Thyroid gland (tissue), 4 donors: ENCODE measurements at regions not wholly inside any gene's neighbourhood (a gene's known extent, or its start where the extent isn't known, plus 50 kb on each side); places are given as distances from the start of the nearest gene placed in this dataset.

ENCODE experiments used
- DNase-seq, 2 donors: peaks; one replicate each; pipeline ENCODE4 v3.0.0-alpha.2; 2019
- H3K27ac ChIP-seq, 3 donors: fragments of 200-600 bp; sonication (generic); 1 replicate in 2 of 3; 2 replicates in 1 of 3; pipeline ENCODE4 v1.5.1; 2016 to 2019; ENCODE audit warnings: mild to moderate bottlenecking in 1 of 3, moderate library complexity in 1 of 3
- H3K27me3 ChIP-seq: fragments of 200-600 bp; sonication (generic); one replicate; pipeline ENCODE4 v1.5.1; 2019
- H3K36me3 ChIP-seq, 2 donors: fragments of 200-600 bp; sonication (generic); one replicate each; pipeline ENCODE4 v1.5.1; 2016 to 2019
- H3K4me1 ChIP-seq, 2 donors: fragments of 200-600 bp; sonication (generic); one replicate each; pipeline ENCODE4 v1.5.1; 2017 to 2019
- H3K4me3 ChIP-seq, 3 donors: fragments of 200-600 bp; sonication (generic); replicated peaks in 1 of 3; 1 replicate in 2 of 3; 2 replicates in 1 of 3; pipeline ENCODE4 v1.5.1; 2016; ENCODE audit warnings: mild to moderate bottlenecking in 1 of 3
- H3K9me3 ChIP-seq: fragments of 200-600 bp; sonication (generic); one replicate; pipeline ENCODE4 v1.5.1; 2017
- POLR2A ChIP-seq, 2 donors: fragments of 450-650 bp; IDR thresholded peaks; one replicate each; pipeline ENCODE4 v1.6.1; 2017; ENCODE audit warnings: antibody characterized with exemption in 2 of 2, mild to moderate bottlenecking in 2 of 2, moderate library complexity in 1 of 2
- WGBS, 2 donors: methylation state at CpG; one replicate each; pipeline ENCODE4 v1.1.5; 2017; 5-methylcytosine and 5-hydroxymethylcytosine counted together
- intact Hi-C: fragments of 100-400 bp; cut with DNase I; formaldehyde crosslinking; loops from one replicate; pipeline ENCODE4 v1.15.1; 2023
- TF ChIP-seq, protein P1 (sequence below), 6 experiments: fragments of 200-600 bp in 3 of 6; fragments of 450-650 bp in 3 of 6; sonication (generic) in 3 of 6; IDR thresholded peaks; one replicate each; pipeline ENCODE4 v1.5.1; 2016 to 2019; ENCODE audit warnings: antibody characterized with exemption in 6 of 6, mild to moderate bottlenecking in 2 of 6, inconsistent platforms in 1 of 6, moderate library complexity in 1 of 6

DNA sequence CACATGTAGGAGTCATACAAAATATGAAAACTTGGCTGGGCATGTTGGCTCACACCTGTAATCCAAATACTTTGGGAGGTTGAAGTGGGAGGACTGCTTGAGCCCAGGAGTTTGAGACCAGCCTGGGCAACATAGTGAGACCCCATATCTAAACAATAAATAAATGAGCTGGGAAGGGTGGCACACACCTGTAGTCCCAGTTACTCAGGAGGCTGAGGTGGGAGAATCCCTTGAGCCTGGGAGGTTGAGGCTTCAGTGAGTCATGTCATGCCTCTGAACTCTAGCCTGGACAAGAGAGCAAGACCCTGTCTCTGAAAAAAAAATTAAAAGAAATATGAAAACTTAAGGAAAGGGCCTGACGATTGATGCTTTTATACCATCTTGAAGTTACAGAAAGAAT, 112.4 kb upstream of the RAI14 start:
- no peaks in the 10 kb centered on the region for H3K27me3 ChIP-seq
- TF ChIP-seq, protein P1, sequence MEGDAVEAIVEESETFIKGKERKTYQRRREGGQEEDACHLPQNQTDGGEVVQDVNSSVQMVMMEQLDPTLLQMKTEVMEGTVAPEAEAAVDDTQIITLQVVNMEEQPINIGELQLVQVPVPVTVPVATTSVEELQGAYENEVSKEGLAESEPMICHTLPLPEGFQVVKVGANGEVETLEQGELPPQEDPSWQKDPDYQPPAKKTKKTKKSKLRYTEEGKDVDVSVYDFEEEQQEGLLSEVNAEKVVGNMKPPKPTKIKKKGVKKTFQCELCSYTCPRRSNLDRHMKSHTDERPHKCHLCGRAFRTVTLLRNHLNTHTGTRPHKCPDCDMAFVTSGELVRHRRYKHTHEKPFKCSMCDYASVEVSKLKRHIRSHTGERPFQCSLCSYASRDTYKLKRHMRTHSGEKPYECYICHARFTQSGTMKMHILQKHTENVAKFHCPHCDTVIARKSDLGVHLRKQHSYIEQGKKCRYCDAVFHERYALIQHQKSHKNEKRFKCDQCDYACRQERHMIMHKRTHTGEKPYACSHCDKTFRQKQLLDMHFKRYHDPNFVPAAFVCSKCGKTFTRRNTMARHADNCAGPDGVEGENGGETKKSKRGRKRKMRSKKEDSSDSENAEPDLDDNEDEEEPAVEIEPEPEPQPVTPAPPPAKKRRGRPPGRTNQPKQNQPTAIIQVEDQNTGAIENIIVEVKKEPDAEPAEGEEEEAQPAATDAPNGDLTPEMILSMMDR (IDR thresholded peaks at IDR 0.05) = no peak
- TF ChIP-seq POLR2A (IDR thresholded peaks at IDR 0.05) = no peak
- DNase-seq = no peak
- H3K4me3 ChIP-seq = no peak overlapping the region
- no peaks in the 10 kb centered on the region for H3K9me3 ChIP-seq
- H3K36me3 ChIP-seq = no peaks in the 10 kb centered on the region
- H3K4me1 ChIP-seq = no peaks in the 10 kb centered on the region
- intact Hi-C loops = no loop called here
- no peak overlapping the region for H3K27ac ChIP-seq
- WGBS, 2 donors = 0% methylated on average over 1 of the region's 1 CpG

DNA sequence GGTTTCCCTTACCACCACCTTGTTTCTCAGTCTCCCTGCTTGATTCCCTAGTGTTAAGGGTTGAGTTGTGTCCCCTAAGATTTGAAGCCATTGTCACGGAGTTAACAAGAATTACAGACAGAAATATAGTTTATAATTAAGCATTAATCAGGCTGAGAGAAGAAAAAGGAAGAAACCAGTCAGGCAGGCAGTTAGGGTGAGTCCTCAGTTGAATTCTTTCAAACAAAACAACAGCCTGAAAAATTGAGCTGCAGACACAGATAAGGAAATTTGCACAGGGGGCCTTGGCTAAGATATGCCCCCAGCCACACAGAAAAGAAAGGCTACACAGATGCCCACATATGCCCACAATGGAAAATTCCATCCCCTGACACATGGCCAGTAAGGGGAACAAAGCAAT, 111.7 kb upstream of the RAI14 start:
- Histone ChIP-seq H3K4me1 (no peaks in the 10 kb centered on the region), H3K27me3 (no peaks in the 10 kb centered on the region), H3K36me3 (no peaks in the 10 kb centered on the region), H3K4me3 (no peak overlapping the region), H3K9me3 (no peaks in the 10 kb centered on the region), H3K27ac (no peak overlapping the region)
- no peak for DNase-seq
- TF ChIP-seq, protein P1 (IDR thresholded peaks at IDR 0.05) = no peak
- TF ChIP-seq POLR2A (IDR thresholded peaks at IDR 0.05) = no peak
- intact Hi-C loops = no loop called here
- whole genome bisulfite sequencing, 2 donors = 73 to 87% methylated on average over 1 of the region's 1 CpG

DNA sequence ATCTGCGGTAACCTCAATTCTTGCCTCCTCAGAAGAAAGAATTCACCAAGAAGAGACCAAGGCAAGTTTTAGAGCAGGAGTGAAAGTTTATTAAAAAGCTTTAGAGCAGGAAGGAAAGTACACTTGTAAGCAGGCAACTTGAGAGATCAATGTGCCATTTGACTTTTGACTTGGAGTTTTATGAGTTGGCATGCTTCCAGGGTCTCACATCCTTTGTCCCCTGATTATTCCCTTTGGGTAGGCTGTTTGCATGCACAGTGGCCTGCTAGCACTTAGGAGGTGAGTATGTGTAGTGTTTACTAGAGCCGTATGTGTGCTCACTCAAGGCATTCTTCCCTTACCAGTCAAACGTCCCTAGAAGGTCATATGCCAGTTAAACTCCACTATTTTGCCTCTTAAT, 111.0 kb upstream of the RAI14 start:
- no peaks in the 10 kb centered on the region for H3K4me1 ChIP-seq
- no peaks in the 10 kb centered on the region for H3K9me3 ChIP-seq
- TF ChIP-seq, protein P1 (IDR thresholded peaks at IDR 0.05) = no peak
- no peak for TF ChIP-seq POLR2A (IDR thresholded peaks at IDR 0.05)
- no peak overlapping the region for H3K4me3 ChIP-seq
- WGBS, 2 donors = 66 to 67% methylated on average over 3 of the region's 3 CpGs
- no peak for DNase-seq
- no peaks in the 10 kb centered on the region for H3K27me3 ChIP-seq
- intact Hi-C loops = no loop called here
- H3K27ac ChIP-seq = no peak overlapping the region
- H3K36me3 ChIP-seq = no peaks in the 10 kb centered on the region

DNA sequence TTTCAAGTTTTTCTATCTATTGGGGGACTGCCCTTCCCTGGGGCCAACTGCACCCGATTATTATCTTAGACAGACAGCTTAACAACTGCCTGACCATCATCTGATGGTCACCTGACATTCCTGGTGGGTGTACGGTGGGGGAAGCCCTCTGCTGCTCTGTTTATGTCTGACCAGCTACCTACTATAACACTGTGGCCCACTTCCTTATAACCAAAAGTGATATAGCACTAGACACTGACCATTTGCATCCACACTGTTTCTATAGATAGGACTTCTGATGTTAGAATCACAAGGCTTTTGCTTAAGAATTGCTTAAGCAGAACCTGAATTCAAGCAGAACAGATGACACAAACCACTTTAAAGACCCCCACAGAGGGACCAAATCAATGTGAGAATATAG, 110.5 kb upstream of the RAI14 start:
- no peak for DNase-seq
- Histone ChIP-seq H3K9me3 (no peaks in the 10 kb centered on the region), H3K4me1 (no peaks in the 10 kb centered on the region), H3K27me3 (no peaks in the 10 kb centered on the region), H3K36me3 (no peaks in the 10 kb centered on the region), H3K4me3 (no peak overlapping the region), H3K27ac (no peak overlapping the region)
- TF ChIP-seq POLR2A (IDR thresholded peaks at IDR 0.05) = no peak
- 60 to 81% methylated on average over 2 of the region's 2 CpGs for WGBS, 2 donors
- intact Hi-C loops = no loop called here

DNA sequence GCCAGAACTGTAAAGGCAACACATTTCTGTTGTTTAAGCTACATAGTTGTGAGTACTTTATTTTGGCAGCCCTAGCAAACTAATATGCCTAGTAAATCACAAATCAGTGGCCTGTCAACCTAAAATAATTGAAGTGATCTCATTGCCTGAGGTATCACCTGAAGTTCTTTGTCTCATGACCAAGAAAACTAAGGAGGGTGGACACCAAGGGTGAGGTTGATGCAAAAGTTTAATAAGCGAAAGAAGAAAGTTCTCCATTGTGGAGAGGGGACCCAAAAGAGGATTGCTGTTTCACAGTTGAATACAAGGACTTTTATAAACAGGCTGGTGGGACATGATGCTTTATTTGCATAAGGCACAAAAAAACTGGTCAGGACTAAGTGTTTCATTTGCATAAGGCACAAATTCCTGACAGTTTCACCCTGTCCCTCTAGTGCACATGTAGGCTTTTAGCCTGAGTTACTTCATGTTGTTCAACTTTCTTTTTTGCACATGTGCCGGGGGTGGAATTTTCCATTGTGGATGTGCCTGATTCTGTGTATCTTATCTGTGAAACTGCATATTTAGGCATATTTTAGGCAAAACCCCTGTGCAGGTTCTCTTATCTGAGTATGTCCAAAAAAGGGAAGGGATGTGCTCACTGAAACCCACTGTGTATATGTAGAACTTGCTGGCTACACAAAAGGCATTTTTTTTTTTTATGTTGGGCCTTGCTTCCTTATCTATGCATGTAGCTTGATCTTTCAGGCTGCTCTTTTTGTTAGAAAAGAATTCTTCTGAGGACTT, 108.6 kb upstream of the RAI14 start:
- 97 to 99% methylated on average over 2 of the region's 2 CpGs for WGBS, 2 donors
- intact Hi-C loops = no loop called here
- Histone ChIP-seq H3K36me3 (no peaks in the 10 kb centered on the region), H3K27ac (no peak overlapping the region), H3K4me1 (peaks cover 6 to 11% of the 10 kb centered on the region in 2 donors), H3K4me3 (no peak overlapping the region), H3K9me3 (no peaks in the 10 kb centered on the region), H3K27me3 (no peaks in the 10 kb centered on the region)
- DNase-seq = no peak
- TF ChIP-seq POLR2A (IDR thresholded peaks at IDR 0.05) = no peak
- TF ChIP-seq, protein P1 (IDR thresholded peaks at IDR 0.05) = no peak
